WTC11 (cell line): ENCODE measurements at regions not wholly inside any gene's neighbourhood (a gene's known extent, or its start where the extent isn't known, plus 50 kb on each side); places are given as distances from the start of the nearest gene placed in this dataset.

Source experiments
- ATAC-seq: fragments of 200-7000 bp; cut with Tn5 transposase; 2 replicates; pipeline ENCODE4 v1.10.0; 2021; ENCODE audit warnings: mild to moderate bottlenecking, moderate library complexity
- CTCF ChIA-PET: fragments of 300-600 bp; sonication (Branson Sonifier 250); formaldehyde crosslinking; loops from one replicate; lab custom pipeline; 2021; ENCODE audit warnings: antibody characterized with exemption; lab: Charles Lee
- POLR2A ChIA-PET: fragments of 350-600 bp; sonication (Branson Sonifier 250); formaldehyde crosslinking; loops from one replicate; lab custom pipeline; 2021; ENCODE audit warnings: antibody characterized with exemption; lab: Charles Lee
- DNase-seq: peaks from one replicate; pipeline ENCODE4 v3.0.0; 2021; ENCODE audit warnings: low spot score
- H3K27ac Mint-ChIP-seq: 2 replicates; pipeline ENCODE4 v1.8.0; 2021; ENCODE audit warnings: mixed read lengths
- H3K27me3 Mint-ChIP-seq: 2 replicates; pipeline ENCODE4 v1.8.0; 2021; ENCODE audit warnings: low read depth, mild to moderate bottlenecking, moderate library complexity, mixed read lengths
- H3K36me3 Mint-ChIP-seq: 2 replicates; pipeline ENCODE4 v1.8.0; 2021; ENCODE audit warnings: mixed read lengths
- H3K4me1 Mint-ChIP-seq: 2 replicates; pipeline ENCODE4 v1.8.0; 2022; ENCODE audit warnings: mixed read lengths
- H3K4me3 Mint-ChIP-seq: 2 replicates; pipeline ENCODE4 v1.8.0; 2021; ENCODE audit warnings: mild to moderate bottlenecking, moderate library complexity, mixed read lengths
- H3K9me3 Mint-ChIP-seq: 2 replicates; pipeline ENCODE4 v1.8.0; 2021; ENCODE audit warnings: mixed read lengths
- ATF1 ChIP-seq: sonication (generic); formaldehyde crosslinking; IDR thresholded peaks from 2 replicates; pipeline ENCODE4 v1.8.1; 2023; ENCODE audit warnings: mild to moderate bottlenecking, moderate library complexity, missing genetic modification reagents
- ATF6 ChIP-seq: sonication (generic); formaldehyde crosslinking; IDR thresholded peaks from 2 replicates; pipeline ENCODE4 v1.8.1; 2023; ENCODE audit warnings: mild to moderate bottlenecking, missing genetic modification reagents
- CREB1 ChIP-seq: sonication (generic); formaldehyde crosslinking; IDR thresholded peaks from 2 replicates; pipeline ENCODE4 v1.8.0; 2023; ENCODE audit warnings: mild to moderate bottlenecking, missing genetic modification reagents
- CREM ChIP-seq: sonication (generic); formaldehyde crosslinking; IDR thresholded peaks from 2 replicates; pipeline ENCODE4 v1.8.1; 2022; ENCODE audit warnings: mild to moderate bottlenecking, missing genetic modification reagents, moderate library complexity
- EMX1 ChIP-seq: fragments of 250-450 bp; sonication (Bioruptor Pico); IDR thresholded peaks from 2 replicates; pipeline ENCODE4 v1.8.0; 2021; ENCODE audit warnings: mild to moderate bottlenecking
- FOXK1 ChIP-seq: sonication (generic); formaldehyde crosslinking; IDR thresholded peaks from 2 replicates; pipeline ENCODE4 v1.8.0; 2022; ENCODE audit warnings: mild to moderate bottlenecking, moderate library complexity, missing genetic modification reagents
- GABPB1 ChIP-seq: sonication (generic); formaldehyde crosslinking; IDR thresholded peaks from 2 replicates; pipeline ENCODE4 v1.8.1; 2023; ENCODE audit warnings: mild to moderate bottlenecking, missing genetic modification reagents
- HMGA2 ChIP-seq: fragments of 250-450 bp; sonication (Bioruptor Pico); IDR thresholded peaks from 2 replicates; pipeline ENCODE4 v1.4.0; 2021; ENCODE audit warnings: mild to moderate bottlenecking, moderate library complexity
- NFE2L1 ChIP-seq: sonication (generic); formaldehyde crosslinking; IDR thresholded peaks from 2 replicates; pipeline ENCODE4 v1.8.1; 2023; ENCODE audit warnings: missing genetic modification reagents
- NR3C1 ChIP-seq: sonication (generic); formaldehyde crosslinking; conservative IDR thresholded peaks from 2 replicates; pipeline ENCODE4 v1.8.1; 2023; ENCODE audit warnings: low read depth, mild to moderate bottlenecking, missing genetic modification reagents
- OVOL2 ChIP-seq: fragments of 250-450 bp; sonication (Bioruptor Pico); IDR thresholded peaks from 2 replicates; pipeline ENCODE4 v1.9.0; 2021; ENCODE audit warnings: mild to moderate bottlenecking, borderline replicate concordance
- PREB ChIP-seq: sonication (generic); formaldehyde crosslinking; IDR thresholded peaks from 2 replicates; pipeline ENCODE4 v1.8.1; 2022; ENCODE audit warnings: mild to moderate bottlenecking, missing genetic modification reagents, moderate library complexity, borderline replicate concordance
- SP1 ChIP-seq: sonication (generic); formaldehyde crosslinking; conservative IDR thresholded peaks from 2 replicates; pipeline ENCODE4 v1.8.1; 2022; ENCODE audit warnings: missing genetic modification reagents
- TCF7 ChIP-seq: sonication (generic); formaldehyde crosslinking; IDR thresholded peaks from 2 replicates; pipeline ENCODE4 v1.8.0; 2022; ENCODE audit warnings: mild to moderate bottlenecking, low read depth, missing genetic modification reagents, moderate library complexity
- TEAD1 ChIP-seq: sonication (generic); formaldehyde crosslinking; IDR thresholded peaks from 2 replicates; pipeline ENCODE4 v1.8.0; 2022; ENCODE audit warnings: mild to moderate bottlenecking, missing genetic modification reagents
- TP53 ChIP-seq: sonication (generic); formaldehyde crosslinking; IDR thresholded peaks from 2 replicates; pipeline ENCODE4 v1.8.1; 2023; ENCODE audit warnings: mild to moderate bottlenecking, missing genetic modification reagents
- ZNF121 ChIP-seq: sonication (generic); formaldehyde crosslinking; IDR thresholded peaks from 2 replicates; pipeline ENCODE4 v1.8.0; 2023; ENCODE audit warnings: missing genetic modification reagents
- ZNF396 ChIP-seq: fragments of 250-450 bp; sonication (Bioruptor Pico); IDR thresholded peaks from 2 replicates; pipeline ENCODE4 v1.8.0; 2021; ENCODE audit warnings: mild to moderate bottlenecking, moderate library complexity, borderline replicate concordance
- ZNF532 ChIP-seq: fragments of 250-450 bp; sonication (Bioruptor Pico); IDR thresholded peaks from 2 replicates; pipeline ENCODE4 v1.9.0; 2021; ENCODE audit warnings: mild to moderate bottlenecking, borderline replicate concordance
- TF ChIP-seq, protein P1 (sequence below): fragments of 250-450 bp; sonication (Bioruptor Pico); IDR thresholded peaks from 2 replicates; pipeline ENCODE4 v1.9.0; 2021; ENCODE audit warnings: moderate library complexity, mild to moderate bottlenecking, inconsistent platforms, borderline replicate concordance
- TF ChIP-seq, protein P2 (sequence below): sonication (generic); formaldehyde crosslinking; IDR thresholded peaks from 2 replicates; pipeline ENCODE4 v1.8.0; 2023; ENCODE audit warnings: missing genetic modification reagents
- TF ChIP-seq, protein P3 (sequence below): sonication (generic); formaldehyde crosslinking; IDR thresholded peaks from 2 replicates; pipeline ENCODE4 v1.8.0; 2022; ENCODE audit warnings: mild to moderate bottlenecking, missing genetic modification reagents
- TF ChIP-seq, protein P4 (sequence below): sonication (generic); formaldehyde crosslinking; IDR thresholded peaks from 2 replicates; pipeline ENCODE4 v1.8.1; 2022; ENCODE audit warnings: low read depth, mild to moderate bottlenecking, moderate library complexity, missing genetic modification reagents, borderline replicate concordance

- DNase-seq (no peak), ATAC-seq (no peak)
- H3K4me3 Mint-ChIP-seq: no peak overlapping the region
- POLR2A ChIA-PET: no interaction called here
- H3K36me3 Mint-ChIP-seq: peaks cover 25% of the 10 kb centered on the region
- peaks cover 20% of the 10 kb centered on the region for H3K4me1 Mint-ChIP-seq
- TF ChIP-seq NFE2L1: no peak
- TF ChIP-seq TEAD1 (CRISPR knock-in tag): no peak
- no peak overlapping the region for H3K27ac Mint-ChIP-seq
- H3K27me3 Mint-ChIP-seq: no peaks in the 10 kb centered on the region
- peaks cover 72% of the 10 kb centered on the region for H3K9me3 Mint-ChIP-seq
- CTCF ChIA-PET: no interaction called here
Observed at GRCh38 chr3:6179761-6180160, 681.2 kb upstream of the GRM7 start.

DNA sequence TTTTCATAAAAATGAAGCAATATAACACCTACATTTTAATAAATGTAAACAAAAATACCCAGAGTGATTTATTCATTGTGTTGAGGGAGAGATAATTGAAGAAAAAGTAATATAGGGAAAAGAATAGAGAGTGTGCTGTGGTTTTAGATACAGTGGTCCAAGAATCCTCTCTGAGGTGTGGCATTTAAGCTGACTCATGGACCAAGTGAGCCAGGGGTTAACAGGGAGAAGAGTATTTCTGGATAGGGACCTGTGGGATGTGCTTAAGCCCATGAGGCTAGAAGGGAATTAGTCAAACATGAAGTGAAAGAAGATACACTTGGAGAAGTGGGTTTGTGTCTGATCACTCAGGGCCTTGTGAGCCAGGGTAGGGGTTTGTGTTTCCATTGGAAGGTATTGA lies 680.7 kb upstream of the GRM7 start:
- Mint-ChIP-seq H3K27ac (no peak overlapping the region), H3K4me3 (no peak overlapping the region), H3K36me3 (peaks cover 26% of the 10 kb centered on the region), H3K9me3 (peaks cover 75% of the 10 kb centered on the region), H3K4me1 (peaks cover 20% of the 10 kb centered on the region), H3K27me3 (no peaks in the 10 kb centered on the region)
- CTCF ChIA-PET: no interaction called here
- TF ChIP-seq, protein P1, sequence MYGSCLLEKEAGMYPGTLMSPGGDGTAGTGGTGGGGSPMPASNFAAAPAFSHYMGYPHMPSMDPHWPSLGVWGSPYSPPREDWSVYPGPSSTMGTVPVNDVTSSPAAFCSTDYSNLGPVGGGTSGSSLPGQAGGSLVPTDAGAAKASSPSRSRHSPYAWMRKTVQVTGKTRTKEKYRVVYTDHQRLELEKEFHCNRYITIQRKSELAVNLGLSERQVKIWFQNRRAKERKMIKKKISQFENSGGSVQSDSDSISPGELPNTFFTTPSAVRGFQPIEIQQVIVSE (CRISPR knock-in tag): no peak
- TF ChIP-seq ZNF121: no peak
- TF ChIP-seq, protein P2, sequence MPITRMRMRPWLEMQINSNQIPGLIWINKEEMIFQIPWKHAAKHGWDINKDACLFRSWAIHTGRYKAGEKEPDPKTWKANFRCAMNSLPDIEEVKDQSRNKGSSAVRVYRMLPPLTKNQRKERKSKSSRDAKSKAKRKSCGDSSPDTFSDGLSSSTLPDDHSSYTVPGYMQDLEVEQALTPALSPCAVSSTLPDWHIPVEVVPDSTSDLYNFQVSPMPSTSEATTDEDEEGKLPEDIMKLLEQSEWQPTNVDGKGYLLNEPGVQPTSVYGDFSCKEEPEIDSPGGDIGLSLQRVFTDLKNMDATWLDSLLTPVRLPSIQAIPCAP: no peak
- TF ChIP-seq, protein P3, sequence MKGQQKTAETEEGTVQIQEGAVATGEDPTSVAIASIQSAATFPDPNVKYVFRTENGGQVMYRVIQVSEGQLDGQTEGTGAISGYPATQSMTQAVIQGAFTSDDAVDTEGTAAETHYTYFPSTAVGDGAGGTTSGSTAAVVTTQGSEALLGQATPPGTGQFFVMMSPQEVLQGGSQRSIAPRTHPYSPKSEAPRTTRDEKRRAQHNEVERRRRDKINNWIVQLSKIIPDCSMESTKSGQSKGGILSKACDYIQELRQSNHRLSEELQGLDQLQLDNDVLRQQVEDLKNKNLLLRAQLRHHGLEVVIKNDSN (CRISPR knock-in tag): no peak
- no peak for TF ChIP-seq ATF6 (CRISPR knock-in tag)
- no peak for TF ChIP-seq SP1
- no peak for TF ChIP-seq HMGA2
- no peak for TF ChIP-seq CREB1 (CRISPR knock-in tag)
- TF ChIP-seq EMX1 (CRISPR knock-in tag): no peak
- TF ChIP-seq FOXK1: no peak
- no peak for TF ChIP-seq ATF1
- no peak for TF ChIP-seq NR3C1
- TF ChIP-seq, protein P4, sequence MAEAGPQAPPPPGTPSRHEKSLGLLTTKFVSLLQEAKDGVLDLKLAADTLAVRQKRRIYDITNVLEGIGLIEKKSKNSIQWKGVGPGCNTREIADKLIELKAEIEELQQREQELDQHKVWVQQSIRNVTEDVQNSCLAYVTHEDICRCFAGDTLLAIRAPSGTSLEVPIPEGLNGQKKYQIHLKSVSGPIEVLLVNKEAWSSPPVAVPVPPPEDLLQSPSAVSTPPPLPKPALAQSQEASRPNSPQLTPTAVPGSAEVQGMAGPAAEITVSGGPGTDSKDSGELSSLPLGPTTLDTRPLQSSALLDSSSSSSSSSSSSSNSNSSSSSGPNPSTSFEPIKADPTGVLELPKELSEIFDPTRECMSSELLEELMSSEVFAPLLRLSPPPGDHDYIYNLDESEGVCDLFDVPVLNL (CRISPR knock-in tag): no peak
- TF ChIP-seq TP53 (CRISPR knock-in tag): no peak
- TF ChIP-seq GABPB1 (CRISPR knock-in tag): no peak
- TF ChIP-seq CREM: no peak
- TF ChIP-seq PREB (CRISPR knock-in tag): no peak
- DNase-seq: no peak
- POLR2A ChIA-PET: no interaction called here
- no peak for ATAC-seq

GRCh38 chr3:6182476-6182875 lies 678.4 kb upstream of the GRM7 start:
- Mint-ChIP-seq H3K4me3 (no peak overlapping the region), H3K4me1 (peaks cover 20% of the 10 kb centered on the region), H3K36me3 (peaks cover 27% of the 10 kb centered on the region), H3K9me3 (peaks cover 84% of the 10 kb centered on the region), H3K27ac (no peak overlapping the region; the same call in 1 of the 2 replicates), H3K27me3 (no peaks in the 10 kb centered on the region)
- ATAC-seq (peak; percentile 41; the same call in 1 of the 2 replicates), DNase-seq (no peak)
- ChIA-PET CTCF (no interaction called here), POLR2A (no interaction called here)
- TF ChIP-seq ATF1 (no peak), TCF7 (CRISPR knock-in tag) (no peak), ZNF396 (CRISPR knock-in tag) (no peak), OVOL2 (CRISPR knock-in tag) (no peak), ZNF532 (CRISPR knock-in tag) (no peak)
